ENCODE measurements at regions not wholly inside any gene's neighbourhood (a gene's known extent, or its start where the extent isn't known, plus 50 kb on each side); places are given as distances from the start of the nearest gene placed in this dataset.
"Not testable (repeated sequence)": the region's sequence is repeated elsewhere in the genome, so short reads cannot be mapped to it uniquely, and the experiment has no call there.

DNA sequence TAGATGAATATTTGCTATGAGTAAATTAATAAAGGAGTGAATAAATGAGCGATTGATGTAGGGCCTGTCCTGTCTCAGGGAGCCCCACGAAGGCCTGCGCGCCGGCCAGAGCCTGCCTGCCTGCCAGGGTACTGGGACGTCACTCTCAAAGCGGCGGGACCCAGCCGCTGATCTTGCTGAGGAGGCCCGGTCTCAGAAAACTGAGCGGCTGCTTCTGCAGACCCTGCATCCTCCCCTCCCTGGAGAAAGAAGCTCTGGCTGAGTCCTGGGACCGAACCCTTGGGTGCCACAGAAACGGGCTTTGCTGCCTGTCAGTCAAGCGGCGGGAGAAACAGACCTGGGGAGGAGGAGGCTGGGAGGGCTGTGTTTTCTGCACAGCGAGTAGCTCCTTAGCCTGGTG is 91.6 kb upstream of the B3GAT1 start:
- DNase-seq = no peak

GRCh38 chr11:134503100-134503499 is 91.1 kb upstream of the B3GAT1 start:
- DNase-seq = no peak

- no peak for DNase-seq
Measured at GRCh38 chr11:134502153-134502550, 90.1 kb upstream of the B3GAT1 start.

DNA sequence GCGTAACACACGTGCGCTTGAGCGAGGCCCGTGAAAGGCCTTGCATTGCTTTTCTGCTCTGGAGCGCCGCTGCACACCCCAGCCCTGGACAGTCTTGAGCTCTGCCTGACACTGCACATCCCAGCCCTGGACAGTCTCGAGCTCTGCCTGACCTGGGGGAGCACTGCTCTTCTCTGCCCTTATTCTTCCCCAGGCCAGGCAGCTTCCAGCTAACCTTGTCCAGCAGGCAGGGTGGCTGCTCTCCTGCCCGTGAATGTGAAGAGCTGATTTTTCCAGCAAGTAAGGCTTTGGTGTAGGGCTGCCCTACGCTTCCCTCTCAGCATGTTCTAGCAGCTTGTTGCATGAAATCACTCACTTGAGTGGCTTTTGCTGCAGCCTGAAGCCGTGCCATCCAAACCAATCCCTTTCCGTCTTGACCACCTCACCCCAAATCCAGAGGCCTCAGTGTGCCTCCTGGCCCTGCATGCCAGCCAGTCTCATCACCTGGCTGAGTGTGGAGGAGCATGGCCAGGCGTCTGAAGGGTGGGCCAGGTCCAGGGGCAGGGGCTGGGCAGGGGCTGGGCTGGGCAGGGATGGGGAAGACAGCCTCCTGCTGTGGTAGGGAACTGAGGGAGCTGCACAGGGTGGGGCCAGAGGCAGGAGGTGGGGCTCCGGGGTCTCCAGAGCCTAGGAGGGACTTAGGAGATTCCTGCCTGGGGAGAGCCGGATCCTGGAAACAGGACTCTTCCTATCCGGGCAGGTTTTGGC is 89.5 kb upstream of the B3GAT1 start:
- no peak for DNase-seq

GRCh38 chr11:134500621-134501020 is 88.6 kb upstream of the B3GAT1 start:
- DNase-seq = no peak

DNA sequence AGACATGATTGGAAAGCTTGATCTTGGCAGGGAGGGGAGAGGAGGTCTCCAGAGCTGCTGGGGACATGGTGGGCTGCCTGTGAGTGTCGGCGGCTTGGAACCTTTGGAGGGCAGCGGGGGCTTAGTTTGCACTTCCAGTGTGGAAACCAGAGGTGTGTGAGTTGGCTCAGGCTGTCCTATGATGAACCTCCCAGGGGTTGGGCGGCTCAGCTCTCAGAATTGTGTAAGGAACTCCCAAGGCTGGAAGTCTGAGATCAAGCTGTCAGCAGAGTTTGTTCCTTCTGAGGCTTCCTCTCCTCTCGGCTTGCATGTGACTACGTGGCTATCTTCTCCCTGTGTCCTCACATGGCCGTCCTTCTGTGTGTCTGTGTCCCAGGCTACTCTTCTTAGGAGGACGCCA is 87.9 kb upstream of the B3GAT1 start:
- DNase-seq = no peak

DNA sequence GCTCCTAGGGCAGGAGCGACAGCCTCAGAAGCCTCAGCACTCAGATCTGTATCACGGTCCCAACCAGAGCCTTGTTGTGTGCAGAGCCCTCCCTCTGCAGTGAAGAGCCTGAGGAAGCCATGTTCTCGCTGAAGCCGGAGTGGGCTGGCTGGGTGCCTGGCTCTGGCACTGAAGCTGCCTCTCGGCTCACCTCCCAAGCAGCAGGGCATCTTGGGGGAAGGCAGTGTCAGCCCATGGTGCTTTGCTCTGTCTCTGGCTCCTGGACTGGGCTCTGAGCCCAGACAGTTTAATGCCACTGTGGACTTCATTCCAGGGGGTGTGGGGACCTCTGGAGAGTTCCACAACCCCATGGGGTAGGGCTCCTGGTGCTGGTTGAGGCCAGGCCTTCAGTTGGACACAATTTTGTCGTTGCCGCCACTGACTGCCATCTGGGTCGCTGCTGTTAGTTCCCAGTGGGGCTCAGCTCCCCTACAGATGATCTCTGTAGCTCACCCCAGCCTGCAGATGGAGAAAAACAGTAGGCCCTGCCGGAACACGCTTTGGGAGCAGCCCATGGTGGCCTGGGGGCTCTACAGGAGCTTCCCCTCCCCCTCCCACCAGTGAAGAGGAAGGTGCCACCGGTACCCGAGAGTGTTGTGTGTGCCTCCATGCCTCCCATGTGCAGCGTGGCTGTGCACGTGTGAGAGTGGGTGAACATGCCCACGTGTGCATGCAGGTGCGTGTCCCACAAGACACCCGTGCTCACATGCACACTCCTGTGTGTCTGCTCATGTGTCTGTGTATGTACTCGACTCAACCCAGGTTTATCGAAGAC is 86.5 kb upstream of the B3GAT1 start:
- no peak for DNase-seq

DNA sequence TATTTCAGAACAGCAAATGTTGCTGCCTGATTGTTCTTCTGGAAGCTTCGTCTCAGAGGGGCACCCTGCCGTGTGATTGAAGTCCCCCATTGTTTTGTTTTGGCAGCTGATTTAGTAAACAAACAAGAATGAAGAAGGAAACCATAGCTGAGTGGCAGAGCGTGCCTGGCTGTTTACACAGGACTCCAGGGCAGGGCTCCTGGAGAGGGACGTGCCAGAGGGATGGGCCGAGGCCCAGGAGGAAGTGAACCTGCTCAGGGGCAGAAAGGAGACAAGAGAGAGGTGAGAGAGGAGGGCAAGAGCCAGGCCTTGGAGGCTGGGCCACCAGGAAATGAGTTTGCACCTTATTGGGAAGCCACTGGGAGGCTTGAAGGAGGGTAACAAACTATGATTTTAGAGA is 85.5 kb upstream of the B3GAT1 start:
- DNase-seq = no peak

DNA sequence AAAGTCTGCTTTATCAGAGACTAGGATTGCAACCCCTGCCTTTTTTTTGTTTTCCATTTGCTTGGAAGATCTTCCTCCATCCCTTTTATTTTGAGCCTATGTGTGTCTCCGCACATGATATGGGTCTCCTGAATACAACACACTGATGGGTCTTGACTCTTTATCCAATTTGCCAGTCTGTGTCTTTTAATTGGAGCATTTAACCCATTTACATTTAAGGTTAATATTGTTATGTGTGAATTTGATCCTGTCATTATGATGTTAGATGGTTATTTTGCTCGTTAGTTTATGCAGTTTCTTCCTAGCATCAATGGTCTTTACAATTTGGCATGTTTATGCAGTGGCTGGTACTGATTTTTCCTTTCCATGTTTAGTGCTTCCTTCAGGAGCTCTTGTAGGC is 84.0 kb upstream of the B3GAT1 start:
- DNase-seq = not testable (repeated sequence)

DNA sequence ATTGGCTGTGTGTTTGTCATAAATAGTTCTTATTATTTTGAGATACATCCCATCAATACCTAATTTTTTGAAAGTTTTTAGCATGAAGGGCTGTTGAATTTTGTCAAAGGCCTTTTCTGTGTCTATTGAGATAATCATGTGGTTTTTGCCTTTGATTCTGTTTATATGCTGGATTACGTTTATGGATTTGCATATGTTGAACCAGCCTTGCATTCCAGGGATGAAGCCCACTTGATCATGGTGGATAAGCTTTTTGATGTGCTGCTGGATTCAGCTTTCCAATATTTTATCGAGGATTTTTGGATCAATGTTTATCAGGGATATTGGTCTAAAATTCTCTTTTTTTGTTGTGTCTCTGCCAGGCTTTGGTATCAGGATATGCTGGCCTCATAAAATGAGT is 82.4 kb upstream of the B3GAT1 start:
- DNase-seq = not testable (repeated sequence)

GRCh38 chr11:134492411-134492810 is 80.4 kb upstream of the B3GAT1 start:
- not testable (repeated sequence) for DNase-seq

DNA sequence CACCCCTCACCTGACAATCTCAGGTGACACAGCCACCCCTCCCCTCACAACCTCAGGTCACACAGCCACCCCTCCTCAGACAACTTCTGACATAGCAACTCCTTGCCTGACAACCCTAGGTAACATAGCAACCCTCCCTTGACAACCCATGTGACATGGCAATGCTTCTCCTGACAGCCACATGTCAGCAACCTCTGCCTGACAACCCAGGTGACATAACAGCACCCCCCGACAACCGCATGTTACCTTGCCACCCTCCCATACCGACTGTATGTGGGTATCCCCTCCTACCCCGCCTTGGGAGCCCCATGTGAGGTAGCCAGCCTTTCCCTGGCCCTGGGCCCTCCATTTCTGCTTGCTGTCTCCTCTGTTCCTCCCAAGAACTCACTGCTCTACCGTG is 77.7 kb upstream of the B3GAT1 start:
- DNase-seq = no peak

DNA sequence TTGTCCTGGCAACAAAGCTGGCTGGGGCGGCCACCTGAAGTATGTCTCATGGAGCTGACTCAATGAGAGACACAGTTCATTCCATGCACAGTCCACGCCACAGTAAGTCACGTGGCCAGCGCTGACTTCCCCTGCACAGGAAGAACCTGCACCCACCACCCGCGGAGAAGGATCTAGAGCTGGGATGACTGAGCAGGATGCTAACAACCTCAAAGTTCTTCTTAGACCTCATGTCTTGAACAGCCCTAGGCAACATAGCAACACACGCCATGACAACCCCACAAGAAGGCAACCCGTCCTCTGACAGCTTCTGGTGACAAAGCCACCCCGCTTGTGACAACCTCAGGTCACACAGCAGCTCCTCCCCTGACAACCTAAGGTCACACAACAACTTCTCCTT is 76.9 kb upstream of the B3GAT1 start:
- DNase-seq = no peak

DNA sequence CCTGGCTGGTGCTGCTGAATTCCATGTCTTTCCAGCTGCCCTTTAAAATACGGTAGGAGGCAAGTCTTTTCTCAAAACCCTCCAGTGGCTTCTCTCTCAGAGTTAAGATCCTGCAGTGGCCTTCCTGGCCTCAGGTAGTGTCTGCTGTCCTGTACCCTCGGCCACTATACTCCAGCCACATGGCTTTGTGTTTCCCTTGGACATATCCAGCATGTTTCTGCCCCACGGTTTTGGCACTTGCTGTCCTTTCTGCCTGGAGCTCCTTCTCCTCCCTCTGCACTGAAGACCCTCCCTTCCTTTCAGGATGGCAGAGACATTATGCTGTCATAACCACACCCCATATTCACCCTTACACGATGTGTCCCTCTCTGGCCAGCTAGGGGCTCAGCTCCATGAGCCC is 76.5 kb upstream of the B3GAT1 start:
- DNase-seq = no peak

DNA sequence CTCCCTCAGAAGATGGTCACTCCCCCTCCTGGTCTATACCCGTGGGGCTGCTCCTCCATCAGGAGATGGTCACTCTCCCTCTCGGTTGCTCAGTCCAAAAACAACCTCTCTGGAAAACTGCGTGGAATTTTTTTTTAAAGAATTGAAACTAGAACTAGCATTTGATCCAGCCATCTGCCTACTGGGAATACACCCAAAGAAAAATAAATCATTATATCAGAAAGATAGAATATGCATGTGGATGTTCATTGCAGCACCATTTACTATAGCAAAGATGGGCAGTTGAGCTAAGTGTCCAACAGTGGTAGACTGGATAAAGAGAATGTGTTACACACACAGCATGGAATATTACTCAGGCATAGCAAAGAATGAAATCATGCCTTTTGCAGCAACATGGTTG is 75.7 kb upstream of the B3GAT1 start:
- DNase-seq = no peak

GRCh38 chr11:134486704-134487103 is 74.7 kb upstream of the B3GAT1 start:
- no peak for DNase-seq

GRCh38 chr11:134486106-134486505 is 74.1 kb upstream of the B3GAT1 start:
- no peak for DNase-seq

GRCh38 chr11:134485316-134485715 is 73.3 kb upstream of the B3GAT1 start:
- DNase-seq = no peak

GRCh38 chr11:134483857-134484256 is 71.8 kb upstream of the B3GAT1 start:
- DNase-seq = no peak

- DNase-seq = no peak
Measured at GRCh38 chr11:134483291-134483690, 71.2 kb upstream of the B3GAT1 start.

- no peak for DNase-seq
Measured at GRCh38 chr11:134482865-134483264, 70.8 kb upstream of the B3GAT1 start.

DNA sequence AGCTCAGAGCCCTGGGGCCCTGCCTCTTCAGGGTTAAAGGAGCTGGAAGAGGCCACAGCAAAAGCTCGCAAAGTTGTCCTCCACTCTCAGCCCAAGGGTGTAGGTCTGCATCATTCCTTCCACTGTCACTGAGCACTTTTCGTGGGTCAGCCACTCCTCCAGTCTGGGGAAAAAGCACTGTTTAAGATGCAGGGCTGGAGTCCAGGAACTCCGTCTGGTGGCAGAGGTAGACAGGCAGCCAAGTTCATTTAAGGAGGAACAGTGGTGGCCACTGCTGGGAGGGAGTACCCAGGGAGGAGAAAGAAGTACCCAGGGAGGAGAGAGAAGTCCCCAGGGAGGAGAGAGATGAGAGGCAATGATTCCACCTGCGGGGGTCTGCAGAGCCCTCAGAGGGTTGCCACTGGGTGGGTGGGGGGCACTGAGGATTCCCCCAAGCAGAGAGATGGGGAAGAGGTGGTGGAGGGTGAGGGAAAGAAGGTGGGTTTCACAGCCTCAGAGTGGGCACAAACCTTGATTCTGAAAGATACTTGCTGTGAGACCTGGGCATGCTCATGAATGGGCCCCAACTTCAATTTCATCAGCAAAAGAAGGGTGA is 70.0 kb upstream of the B3GAT1 start:
- no peak for DNase-seq

GRCh38 chr11:134481135-134481534 is 69.1 kb upstream of the B3GAT1 start:
- no peak for DNase-seq

- no peak for DNase-seq
Measured at GRCh38 chr11:134480136-134480712, 68.2 kb upstream of the B3GAT1 start.

All from inflammatory macrophage treated with lipopolysaccharide for 4 hours (primary cell).